H1 (cell line): ENCODE measurements at regions not wholly inside any gene's neighbourhood (a gene's known extent, or its start where the extent isn't known, plus 50 kb on each side); places are given as distances from the start of the nearest gene placed in this dataset.

Source experiments
- CTCF ChIA-PET: fragments of 300-600 bp; sonication (Branson Sonifier 250); formaldehyde crosslinking; loops from one replicate; lab custom pipeline; 2021; ENCODE audit not compliant: partially characterized antibody; lab: Charles Lee
- POLR2A ChIA-PET: fragments of 300-600 bp; sonication (Branson Sonifier 250); formaldehyde crosslinking; loops from one replicate; lab custom pipeline; 2021; ENCODE audit warnings: inconsistent platforms; ENCODE audit not compliant: partially characterized antibody; lab: Charles Lee
- DNase-seq, 2 experiments: peaks; one replicate each; pipeline versions ENCODE4 v3.0.0 to v3.0.0-alpha.2; 2010 to 2022; ENCODE audit warnings: low spot score in 2 of 2, low read depth in 1 of 2, mixed read lengths in 1 of 2
- FAIRE-seq: peaks from 2 replicates; lab custom pipeline; 2011; peaks lifted over from hg19 to GRCh38; lab: Jason Lieb, UNC
- H2AFZ ChIP-seq: 2 replicates; pipeline ENCODE4 v1.8.1; 2012; ENCODE audit warnings: low read length, inconsistent platforms
- H2AK5ac ChIP-seq: 2 replicates; pipeline ENCODE4 v1.6.1; 2013; ENCODE audit warnings: low read depth, low read length
- H2BK120ac ChIP-seq: replicated peaks from 2 replicates; pipeline ENCODE3; 2013; ENCODE audit warnings: low read depth, low read length, inconsistent platforms
- H2BK12ac ChIP-seq: 2 replicates; pipeline ENCODE4 v1.6.1; 2013; ENCODE audit warnings: low read depth, low read length
- H2BK15ac ChIP-seq: 2 replicates; pipeline ENCODE4 v1.6.1; 2013; ENCODE audit warnings: low read length
- H2BK20ac ChIP-seq: 2 replicates; pipeline ENCODE4 v1.6.1; 2013; ENCODE audit warnings: low read length
- H2BK5ac ChIP-seq: 2 replicates; pipeline ENCODE4 v1.6.1; 2013; ENCODE audit warnings: low read depth, low read length
- H3K14ac ChIP-seq: 2 replicates; pipeline ENCODE4 v1.6.1; 2013; ENCODE audit warnings: inconsistent platforms; ENCODE audit not compliant: insufficient read length
- H3K18ac ChIP-seq: 2 replicates; pipeline ENCODE4 v1.6.1; 2013; ENCODE audit warnings: low read length; ENCODE audit errors: extremely low read depth
- H3K23ac ChIP-seq: 2 replicates; pipeline ENCODE4 v1.6.1; 2013; ENCODE audit warnings: inconsistent platforms; ENCODE audit not compliant: insufficient read length
- H3K23me2 ChIP-seq: 2 replicates; pipeline ENCODE4 v1.6.1; 2013; ENCODE audit warnings: low read depth, low read length
- H3K27ac ChIP-seq: 2 replicates; pipeline ENCODE4 v1.6.1; 2011; ENCODE audit warnings: low read depth, low read length, inconsistent platforms
- H3K27me3 ChIP-seq, 4 experiments: replicated peaks in 1 of 4; 1 replicate in 1 of 4; 2 replicates in 3 of 4; pipeline versions ENCODE4 v1.6.1 to v1.8.1; 2011 to 2013; ENCODE audit warnings: low read length in 3 of 4, mild to moderate bottlenecking in 3 of 4, inconsistent platforms in 2 of 4, mixed read lengths in 2 of 4, moderate library complexity in 1 of 4; ENCODE audit not compliant: control insufficient read depth in 3 of 4, insufficient read depth in 3 of 4; ENCODE audit errors: extremely low read depth in 1 of 4
- H3K36me3 ChIP-seq, 4 experiments: 2 replicates each; pipeline versions ENCODE4 v1.6.1 to v1.8.1; 2011 to 2013; ENCODE audit warnings: mild to moderate bottlenecking in 4 of 4, low read length in 3 of 4, moderate library complexity in 2 of 4, control low read depth in 1 of 4, inconsistent platforms in 1 of 4; ENCODE audit not compliant: insufficient read depth in 4 of 4, control insufficient read depth in 2 of 4
- H3K4ac ChIP-seq: replicated peaks from 2 replicates; pipeline ENCODE3; 2013; ENCODE audit warnings: low read length, low read depth, mixed read lengths, inconsistent platforms; ENCODE audit not compliant: insufficient read length
- H3K4me1 ChIP-seq, 4 experiments: replicated peaks in 1 of 4; 1 replicate in 1 of 4; 2 replicates in 3 of 4; pipeline versions ENCODE4 v1.6.1 to v1.8.1; 2011 to 2013; ENCODE audit warnings: low read length in 3 of 4, inconsistent platforms in 2 of 4, mixed read lengths in 1 of 4; ENCODE audit not compliant: insufficient read depth in 4 of 4, control insufficient read depth in 3 of 4
- H3K4me2 ChIP-seq, 2 experiments: 2 replicates each; pipeline versions ENCODE4 v1.6.1 to v1.8.1; 2011 to 2013; ENCODE audit warnings: low read depth in 2 of 2, low read length in 2 of 2, control low read depth in 1 of 2, inconsistent platforms in 1 of 2, mild to moderate bottlenecking in 1 of 2; ENCODE audit not compliant: insufficient read depth in 1 of 2
- H3K4me3 ChIP-seq, 4 experiments: fragments of 200-600, 300-600 bp in 1 of 4; sonication (generic), shearing (Covaris generic), sonication (Bioruptor Twin) in 1 of 4; 2 replicates each; pipeline versions ENCODE4 v1.5.1 to v1.8.1; 2011 to 2016; ENCODE audit warnings: low read length in 4 of 4, low read depth in 3 of 4, control low read depth in 2 of 4, inconsistent platforms in 2 of 4, mild to moderate bottlenecking in 2 of 4, mixed read lengths in 1 of 4, moderate library complexity in 1 of 4; ENCODE audit not compliant: insufficient read depth in 2 of 4; ENCODE audit errors: extremely low read depth in 1 of 4
- H3K56ac ChIP-seq: replicated peaks from 2 replicates; pipeline ENCODE3; 2013; ENCODE audit warnings: low read depth, mild to moderate bottlenecking, mixed read lengths, low read length, inconsistent platforms; ENCODE audit not compliant: insufficient read length
- H3K79me1 ChIP-seq: 2 replicates; pipeline ENCODE4 v1.6.1; 2013; ENCODE audit warnings: low read depth, low read length, control low read depth
- H3K79me2 ChIP-seq, 2 experiments: 2 replicates each; pipeline versions ENCODE4 v1.6.1 to v1.8.1; 2012 to 2013; ENCODE audit warnings: low read length in 2 of 2, mild to moderate bottlenecking in 2 of 2, inconsistent platforms in 1 of 2; ENCODE audit not compliant: insufficient read depth in 2 of 2, control insufficient read depth in 1 of 2
- H3K9ac ChIP-seq, 4 experiments: replicated peaks in 1 of 4; 1 replicate in 1 of 4; 2 replicates in 3 of 4; pipeline versions ENCODE4 v1.6.1 to v1.8.1; 2011 to 2013; ENCODE audit warnings: low read depth in 3 of 4, low read length in 3 of 4, control low read depth in 2 of 4, mild to moderate bottlenecking in 2 of 4, moderate library complexity in 2 of 4, inconsistent platforms in 1 of 4; ENCODE audit errors: extremely low read depth in 1 of 4
- H3K9me3 ChIP-seq, 2 experiments: 2 replicates each; pipeline versions ENCODE4 v1.6.1 to v1.8.1; 2012 to 2013; ENCODE audit warnings: mild to moderate bottlenecking in 2 of 2, moderate library complexity in 2 of 2, control low read depth in 1 of 2, inconsistent platforms in 1 of 2, low read depth in 1 of 2, low read length in 1 of 2, mixed read lengths in 1 of 2; ENCODE audit not compliant: insufficient read depth in 2 of 2
- H4K20me1 ChIP-seq, 2 experiments: replicated peaks in 1 of 2; 2 replicates each; pipeline versions ENCODE3 to v1.8.1; 2011 to 2013; ENCODE audit warnings: inconsistent platforms in 2 of 2, low read length in 2 of 2, mild to moderate bottlenecking in 1 of 2; ENCODE audit not compliant: insufficient read depth in 2 of 2, control insufficient read depth in 1 of 2
- H4K5ac ChIP-seq: 2 replicates; pipeline ENCODE4 v1.6.1; 2013; ENCODE audit warnings: low read length, low read depth, mixed read lengths, inconsistent platforms; ENCODE audit not compliant: insufficient read length
- H4K8ac ChIP-seq: 2 replicates; pipeline ENCODE4 v1.8.0; 2013; ENCODE audit warnings: mild to moderate bottlenecking, moderate library complexity, low read length, inconsistent platforms; ENCODE audit not compliant: insufficient read depth; ENCODE audit errors: extremely low read depth
- H4K91ac ChIP-seq: replicated peaks from 2 replicates; pipeline ENCODE3; 2013; ENCODE audit warnings: low read length, mixed read lengths, inconsistent platforms; ENCODE audit not compliant: insufficient read length
- RXRA ChIP-seq: IDR thresholded peaks from 2 replicates; pipeline ENCODE4 v1.6.1; 2011; ENCODE audit warnings: low read depth, mild to moderate bottlenecking, low read length, moderate library complexity; ENCODE audit not compliant: insufficient read depth
- WGBS, 2 experiments: shearing (Covaris generic) in 1 of 2; methylation state at CpG; one replicate each; pipeline versions ENCODE4 v1.1.6 to v1.1.7; 2013 to 2015; ENCODE audit warnings: low lambda C conversion rate in 2 of 2, mixed read lengths in 2 of 2, inconsistent platforms in 1 of 2, low coverage in 1 of 2, missing lambda C conversion rate in 1 of 2; ENCODE audit not compliant: insufficient replicate concordance in 2 of 2, insufficient coverage in 1 of 2, insufficient read length in 1 of 2; ENCODE audit errors: extremely low coverage in 1 of 2, missing lambda C conversion rate in 1 of 2; 5-methylcytosine and 5-hydroxymethylcytosine counted together

GRCh38 chr1:187883356-187883755, 1054.6 kb downstream of the PLA2G4A start:
- Histone ChIP-seq H4K8ac (no peak overlapping the region), H2AK5ac (no peak overlapping the region), H3K18ac (no peak overlapping the region), H3K4ac (no peak overlapping the region), H2BK120ac (no peak overlapping the region), H3K79me1 (no peaks in the 10 kb centered on the region), H2AFZ (no peak overlapping the region), H4K20me1 (no peaks in the 10 kb centered on the region), H3K27ac (no peak overlapping the region), H3K4me2 (no peak overlapping the region), H3K9me3 (no peaks in the 10 kb centered on the region), H3K36me3 (no peaks in the 10 kb centered on the region), H4K5ac (no peak overlapping the region), H2BK5ac (no peak overlapping the region), H3K23ac (no peak overlapping the region), H3K27me3 (no peaks in the 10 kb centered on the region), H3K23me2 (no peaks in the 10 kb centered on the region), H3K4me3 (no peak overlapping the region), H2BK20ac (no peak overlapping the region), H4K91ac (no peak overlapping the region), H3K56ac (no peak overlapping the region), H3K9ac (no peak overlapping the region), H2BK12ac (no peak overlapping the region), H2BK15ac (no peak overlapping the region), H3K79me2 (no peaks in the 10 kb centered on the region), H3K14ac (no peak overlapping the region), H3K4me1 (peaks cover 0 to 4% (median 0%) of the 10 kb centered on the region in 4 experiments; a peak in 1 of 7 replicates)
- no peak for FAIRE-seq
- ChIA-PET POLR2A (no interaction called here), CTCF (no interaction called here)
- no peak for DNase-seq
- TF ChIP-seq RXRA: no peak
- 91% methylated on average over 2 of the region's 2 CpGs; no CpG with 5 or more reads in 1 of the 2 experiments for WGBS, 2 experiments
